ENCODE measurements at regions not wholly inside any gene's neighbourhood (a gene's known extent, or its start where the extent isn't known, plus 50 kb on each side); places are given as distances from the start of the nearest gene placed in this dataset.

DNA sequence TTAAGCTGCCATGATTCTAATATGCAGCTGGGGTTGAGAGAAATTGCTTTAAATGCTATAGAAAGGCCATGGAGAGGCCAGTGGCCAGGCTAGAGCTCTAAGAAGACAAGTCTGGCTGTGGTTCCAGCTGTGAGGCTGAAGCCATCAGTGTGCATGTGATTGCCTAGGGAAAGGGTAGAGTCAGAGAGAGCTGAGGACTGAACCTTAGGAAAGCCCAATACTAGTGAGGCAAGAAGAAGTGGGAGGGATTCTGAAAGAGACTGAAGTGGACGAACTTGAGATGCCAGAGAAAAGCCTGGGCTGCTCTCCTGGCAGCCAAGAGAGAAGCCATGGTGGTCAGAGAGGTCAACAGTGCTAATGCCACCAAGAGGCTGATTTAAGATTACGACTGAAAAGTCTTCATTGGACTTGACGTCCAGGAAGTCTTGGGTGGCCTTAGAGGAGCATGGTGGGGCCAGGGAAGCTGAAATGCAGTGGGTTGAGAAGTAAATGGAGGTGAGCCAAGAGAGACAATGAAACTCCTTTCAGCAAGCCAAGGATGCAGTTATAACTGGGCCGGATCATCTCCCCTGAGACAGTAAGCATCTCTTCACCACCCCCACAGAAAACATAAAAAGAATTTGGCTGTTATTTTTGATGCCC lies 133.2 kb downstream of the TMEM174 start:
- Histone ChIP-seq H3K4me1 (ENCODE audit: control insufficient read depth in 5 of 5, insufficient read depth in 5 of 5, low read length in 5 of 5) (peaks cover 0 to 9% (median 6%) of the 10 kb centered on the region in 5 donors), H3K36me3 (ENCODE audit: control insufficient read depth in 4 of 4, insufficient read depth in 4 of 4, low read length in 4 of 4) (no peaks in the 10 kb centered on the region), H3K27ac (ENCODE audit: low read depth in 1 of 2, low read length in 1 of 2) (no peak overlapping the region), H3K4me3 (peak overlapping the region; percentile 8), H3K9me3 (ENCODE audit: control insufficient read depth in 4 of 4, insufficient read depth in 3 of 4, low read length in 3 of 4) (peaks cover 0 to 13% (median 0%) of the 10 kb centered on the region in 4 donors), H3K27me3 (ENCODE audit: control insufficient read depth in 3 of 3, insufficient read depth in 3 of 3, low read length in 2 of 3) (peaks cover 14 to 96% (median 72%) of the 10 kb centered on the region in 3 donors), H3K9ac (ENCODE audit: insufficient read depth in 1 of 2, low read length in 2 of 2) (no peak overlapping the region)
- DNase-seq (no peak), ATAC-seq (ENCODE audit: insufficient read depth, low FRiP score) (no peak)
- TF ChIP-seq, protein P1, sequence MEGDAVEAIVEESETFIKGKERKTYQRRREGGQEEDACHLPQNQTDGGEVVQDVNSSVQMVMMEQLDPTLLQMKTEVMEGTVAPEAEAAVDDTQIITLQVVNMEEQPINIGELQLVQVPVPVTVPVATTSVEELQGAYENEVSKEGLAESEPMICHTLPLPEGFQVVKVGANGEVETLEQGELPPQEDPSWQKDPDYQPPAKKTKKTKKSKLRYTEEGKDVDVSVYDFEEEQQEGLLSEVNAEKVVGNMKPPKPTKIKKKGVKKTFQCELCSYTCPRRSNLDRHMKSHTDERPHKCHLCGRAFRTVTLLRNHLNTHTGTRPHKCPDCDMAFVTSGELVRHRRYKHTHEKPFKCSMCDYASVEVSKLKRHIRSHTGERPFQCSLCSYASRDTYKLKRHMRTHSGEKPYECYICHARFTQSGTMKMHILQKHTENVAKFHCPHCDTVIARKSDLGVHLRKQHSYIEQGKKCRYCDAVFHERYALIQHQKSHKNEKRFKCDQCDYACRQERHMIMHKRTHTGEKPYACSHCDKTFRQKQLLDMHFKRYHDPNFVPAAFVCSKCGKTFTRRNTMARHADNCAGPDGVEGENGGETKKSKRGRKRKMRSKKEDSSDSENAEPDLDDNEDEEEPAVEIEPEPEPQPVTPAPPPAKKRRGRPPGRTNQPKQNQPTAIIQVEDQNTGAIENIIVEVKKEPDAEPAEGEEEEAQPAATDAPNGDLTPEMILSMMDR (IDR thresholded peaks at IDR 0.05; ENCODE audit: control extremely low read depth, extremely low read depth) = no peak
- 58 to 61% methylated on average over 4 of the region's 4 CpGs for WGBS, 2 donors

GRCh38 chr5:73305386-73305785 lies 132.4 kb downstream of the TMEM174 start:
- DNase-seq = no peak
- ATAC-seq (ENCODE audit: insufficient read depth, low FRiP score) = no peak
- H3K4me1 ChIP-seq (ENCODE audit: control insufficient read depth in 5 of 5, insufficient read depth in 5 of 5, low read length in 5 of 5) = peaks cover 0 to 9% (median 6%) of the 10 kb centered on the region in 5 donors
- no peak overlapping the region for H3K9ac ChIP-seq (ENCODE audit: insufficient read depth in 1 of 2, low read length in 2 of 2)
- peaks cover 14 to 97% (median 73%) of the 10 kb centered on the region in 3 donors for H3K27me3 ChIP-seq (ENCODE audit: control insufficient read depth in 3 of 3, insufficient read depth in 3 of 3, low read length in 2 of 3)
- 87 to 88% methylated on average over 3 of the region's 3 CpGs for WGBS, 2 donors
- no peak overlapping the region for H3K4me3 ChIP-seq
- no peak overlapping the region for H3K27ac ChIP-seq (ENCODE audit: low read depth in 1 of 2, low read length in 1 of 2)
- peaks cover 0 to 13% (median 0%) of the 10 kb centered on the region in 4 donors for H3K9me3 ChIP-seq (ENCODE audit: control insufficient read depth in 4 of 4, insufficient read depth in 3 of 4, low read length in 3 of 4)
- TF ChIP-seq, protein P1 (IDR thresholded peaks at IDR 0.05; ENCODE audit: control extremely low read depth, extremely low read depth) = no peak
- H3K36me3 ChIP-seq (ENCODE audit: control insufficient read depth in 4 of 4, insufficient read depth in 4 of 4, low read length in 4 of 4) = no peaks in the 10 kb centered on the region

DNA sequence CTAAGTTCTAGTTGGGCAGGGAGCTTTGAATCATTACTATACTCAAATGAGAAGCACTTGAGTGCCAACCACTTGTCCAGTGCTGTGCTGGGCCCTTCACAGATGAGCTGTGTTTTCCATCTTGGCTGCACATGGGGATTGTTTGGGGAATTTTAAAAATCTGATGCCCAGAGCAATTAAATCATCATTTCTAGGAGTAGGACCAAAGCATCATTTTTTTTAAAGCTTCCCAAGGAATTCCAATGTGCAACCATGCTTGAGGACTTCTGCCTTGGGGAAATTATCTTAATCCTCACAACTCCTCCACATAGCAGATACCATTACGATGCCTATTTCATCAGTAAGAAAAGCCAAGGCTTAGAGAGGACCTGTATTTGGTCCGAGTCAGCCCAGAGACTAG lies 131.4 kb downstream of the TMEM174 start:
- Histone ChIP-seq H3K4me1 (ENCODE audit: control insufficient read depth in 5 of 5, insufficient read depth in 5 of 5, low read length in 5 of 5) (peaks cover 0 to 11% (median 6%) of the 10 kb centered on the region in 5 donors), H3K27ac (ENCODE audit: low read depth in 1 of 2, low read length in 1 of 2) (no peak overlapping the region), H3K27me3 (ENCODE audit: control insufficient read depth in 3 of 3, insufficient read depth in 3 of 3, low read length in 2 of 3) (peaks cover 14 to 100% (median 76%) of the 10 kb centered on the region in 3 donors), H3K4me3 (no peak overlapping the region), H3K9ac (ENCODE audit: insufficient read depth in 1 of 2, low read length in 2 of 2) (no peak overlapping the region), H3K9me3 (ENCODE audit: control insufficient read depth in 4 of 4, insufficient read depth in 3 of 4, low read length in 3 of 4) (peaks cover 0 to 10% (median 0%) of the 10 kb centered on the region in 4 donors), H3K36me3 (ENCODE audit: control insufficient read depth in 4 of 4, insufficient read depth in 4 of 4, low read length in 4 of 4) (no peaks in the 10 kb centered on the region)
- WGBS, 2 donors = 75 to 76% methylated on average over 2 of the region's 2 CpGs
- TF ChIP-seq, protein P1 (IDR thresholded peaks at IDR 0.05; ENCODE audit: control extremely low read depth, extremely low read depth) = no peak
- no peak for DNase-seq
- no peak for ATAC-seq (ENCODE audit: insufficient read depth, low FRiP score)

Measured in lung (tissue), 11 donors.